H9 (cell line): ENCODE measurements at regions not wholly inside any gene's neighbourhood (a gene's known extent, or its start where the extent isn't known, plus 50 kb on each side); places are given as distances from the start of the nearest gene placed in this dataset.

Experiments
- DNase-seq: peaks from one replicate; pipeline ENCODE4 v3.0.0-alpha.2; 2017
- H2AFZ ChIP-seq: one replicate; pipeline ENCODE4 v1.6.1; 2013; ENCODE audit warnings: mild to moderate bottlenecking, low read length, control low read depth, moderate library complexity
- H2AK5ac ChIP-seq: 2 replicates; pipeline ENCODE4 v1.6.1; 2013; ENCODE audit warnings: low read length, control low read depth, mixed read lengths; ENCODE audit not compliant: insufficient read length
- H2BK120ac ChIP-seq: one replicate; pipeline ENCODE4 v1.6.1; 2013; ENCODE audit warnings: low read depth, mild to moderate bottlenecking, low read length, control low read depth, inconsistent platforms; ENCODE audit not compliant: poor library complexity, severe bottlenecking
- H2BK12ac ChIP-seq: 2 replicates; pipeline ENCODE4 v1.6.1; 2013; ENCODE audit warnings: low read length, control low read depth, mixed read lengths, low read depth; ENCODE audit not compliant: insufficient read length
- H2BK15ac ChIP-seq: 2 replicates; pipeline ENCODE4 v1.6.1; 2013; ENCODE audit warnings: low read depth, low read length, control low read depth
- H2BK20ac ChIP-seq: one replicate; pipeline ENCODE4 v1.6.1; 2013; ENCODE audit warnings: low read depth, mild to moderate bottlenecking, low read length, control low read depth, inconsistent platforms; ENCODE audit not compliant: poor library complexity, severe bottlenecking
- H2BK5ac ChIP-seq: 2 replicates; pipeline ENCODE4 v1.6.1; 2013; ENCODE audit warnings: low read length, control low read depth, mixed read lengths; ENCODE audit not compliant: insufficient read length
- H3K14ac ChIP-seq: 2 replicates; pipeline ENCODE4 v1.6.1; 2013; ENCODE audit warnings: low read length, control low read depth; ENCODE audit not compliant: insufficient read depth
- H3K18ac ChIP-seq: 2 replicates; pipeline ENCODE4 v1.6.1; 2013; ENCODE audit warnings: low read depth, mild to moderate bottlenecking, mixed read lengths, low read length, control low read depth; ENCODE audit not compliant: insufficient read length
- H3K23ac ChIP-seq: 2 replicates; pipeline ENCODE4 v1.6.1; 2013; ENCODE audit warnings: low read length, control low read depth, mixed read lengths, low read depth; ENCODE audit not compliant: insufficient read length
- H3K23me2 ChIP-seq: 2 replicates; pipeline ENCODE4 v1.6.1; 2013; ENCODE audit warnings: low read depth, mild to moderate bottlenecking, mixed read lengths, low read length, control low read depth; ENCODE audit not compliant: insufficient read length, poor library complexity, severe bottlenecking
- H3K27ac ChIP-seq: 2 replicates; pipeline ENCODE4 v1.5.1; 2013; ENCODE audit warnings: low read length, control low read depth, mixed read lengths, low read depth; ENCODE audit not compliant: insufficient read length
- H3K27me3 ChIP-seq: 2 replicates; pipeline ENCODE4 v1.6.1; 2013; ENCODE audit warnings: low read length, control low read depth, inconsistent platforms; ENCODE audit not compliant: insufficient read depth
- H3K4ac ChIP-seq: 2 replicates; pipeline ENCODE4 v1.6.1; 2013; ENCODE audit warnings: low read depth, mild to moderate bottlenecking, control low read depth, inconsistent platforms, low read length, moderate library complexity
- H3K4me1 ChIP-seq: 2 replicates; pipeline ENCODE4 v1.6.1; 2013; ENCODE audit warnings: low read length, control low read depth, inconsistent platforms; ENCODE audit not compliant: insufficient read depth
- H3K4me2 ChIP-seq: 2 replicates; pipeline ENCODE4 v1.6.1; 2013; ENCODE audit warnings: low read length, control low read depth, mixed read lengths; ENCODE audit not compliant: insufficient read length, insufficient read depth
- H3K56ac ChIP-seq: 2 replicates; pipeline ENCODE4 v1.6.1; 2013; ENCODE audit warnings: low read depth, mild to moderate bottlenecking, mixed read lengths, low read length, control low read depth; ENCODE audit not compliant: insufficient read length
- H3K79me1 ChIP-seq: 2 replicates; pipeline ENCODE4 v1.6.1; 2013; ENCODE audit warnings: low read depth, mild to moderate bottlenecking, moderate library complexity, low read length, control low read depth, inconsistent platforms; ENCODE audit not compliant: insufficient read depth, poor library complexity, severe bottlenecking
- H3K79me2 ChIP-seq: 2 replicates; pipeline ENCODE4 v1.6.1; 2013; ENCODE audit warnings: low read length, control low read depth, inconsistent platforms; ENCODE audit not compliant: insufficient read depth
- H3K9ac ChIP-seq: 2 replicates; pipeline ENCODE4 v1.6.1; 2013; ENCODE audit warnings: low read length, control low read depth, mixed read lengths; ENCODE audit not compliant: insufficient read length; ENCODE audit errors: extremely low read depth
- H3K9me3 ChIP-seq: one replicate; pipeline ENCODE4 v1.6.1; 2013; ENCODE audit warnings: low read depth, low read length, inconsistent platforms; ENCODE audit not compliant: control insufficient read depth
- H3T11ph ChIP-seq: one replicate; pipeline ENCODE4 v1.6.1; 2013; ENCODE audit warnings: mild to moderate bottlenecking, low read length, control low read depth, inconsistent platforms
- H4K20me1 ChIP-seq: one replicate; pipeline ENCODE4 v1.6.1; 2013; ENCODE audit not compliant: control insufficient read depth, insufficient read length, insufficient read depth
- H4K5ac ChIP-seq: 2 replicates; pipeline ENCODE4 v1.6.1; 2013; ENCODE audit warnings: low read depth, mild to moderate bottlenecking, mixed read lengths, low read length, control low read depth; ENCODE audit not compliant: insufficient read length
- H4K8ac ChIP-seq: replicated peaks from 2 replicates; pipeline ENCODE4 v1.6.1; 2013; ENCODE audit warnings: low read length, control low read depth, mixed read lengths, low read depth; ENCODE audit not compliant: insufficient read length
- H4K91ac ChIP-seq: 2 replicates; pipeline ENCODE4 v1.6.1; 2013; ENCODE audit warnings: low read depth, mild to moderate bottlenecking, moderate library complexity, mixed read lengths, low read length, control low read depth; ENCODE audit not compliant: insufficient read length
- H3K27ac Mint-ChIP-seq, 3 experiments: 2 replicates in 2 of 3; 3 replicates in 1 of 3; pipeline ENCODE4 v1.8.0; 2020 to 2021; ENCODE audit warnings: mixed read lengths in 3 of 3, mild to moderate bottlenecking in 1 of 3, moderate library complexity in 1 of 3
- H3K27me3 Mint-ChIP-seq: 2 replicates; pipeline ENCODE4 v1.8.0; 2021; ENCODE audit warnings: low read depth, mild to moderate bottlenecking, moderate library complexity, mixed read lengths
- H3K36me3 Mint-ChIP-seq, 3 experiments: 2 replicates in 2 of 3; 3 replicates in 1 of 3; pipeline ENCODE4 v1.8.0; 2020 to 2021; ENCODE audit warnings: low read depth in 3 of 3, mixed read lengths in 3 of 3; ENCODE audit not compliant: insufficient read depth in 1 of 3
- H3K4me1 Mint-ChIP-seq, 2 experiments: 2 replicates each; pipeline ENCODE4 v1.8.0; 2020; ENCODE audit warnings: mixed read lengths in 2 of 2
- H3K4me3 Mint-ChIP-seq, 2 experiments: 2 replicates in 1 of 2; 3 replicates in 1 of 2; pipeline ENCODE4 v1.8.0; 2020 to 2021; ENCODE audit warnings: mild to moderate bottlenecking in 2 of 2, mixed read lengths in 2 of 2, moderate library complexity in 1 of 2
- H3K9me3 Mint-ChIP-seq, 2 experiments: 2 replicates in 1 of 2; 3 replicates in 1 of 2; pipeline ENCODE4 v1.8.0; 2020; ENCODE audit warnings: mild to moderate bottlenecking in 2 of 2, mixed read lengths in 2 of 2, moderate library complexity in 1 of 2
- CTCF ChIP-seq: fragments of 200-600 bp; sonication (generic); conservative IDR thresholded peaks from 3 replicates; pipeline ENCODE4 v1.8.0; 2021; ENCODE audit warnings: antibody characterized with exemption, mild to moderate bottlenecking
- WGBS: extraction: QIAGEN DNeasy Blood & Tissue Kit; methylation state at CpG from one replicate; pipeline ENCODE4 v1.1.7; 2013; ENCODE audit warnings: missing lambda C conversion rate, low lambda C conversion rate, mixed read lengths; ENCODE audit not compliant: insufficient read length; ENCODE audit errors: extremely low coverage; 5-methylcytosine and 5-hydroxymethylcytosine counted together

GRCh38 chr21:28826021-28826420, 166.7 kb downstream of the LTN1 start:
- no peak overlapping the region for H2AK5ac ChIP-seq
- no peak overlapping the region for H2BK5ac ChIP-seq
- no peak overlapping the region for H3K27ac Mint-ChIP-seq
- no peaks in the 10 kb centered on the region for H3K79me1 ChIP-seq
- no peaks in the 10 kb centered on the region for H3K23me2 ChIP-seq
- no peak overlapping the region for H3K4me3 Mint-ChIP-seq
- no peaks in the 10 kb centered on the region for H3K36me3 Mint-ChIP-seq
- no peak overlapping the region for H2BK20ac ChIP-seq
- no peaks in the 10 kb centered on the region for H3K27me3 Mint-ChIP-seq
- no peak overlapping the region for H3K4me2 ChIP-seq
- H2BK12ac ChIP-seq: no peak overlapping the region
- no peaks in the 10 kb centered on the region for H3K4me1 Mint-ChIP-seq
- H3K27ac ChIP-seq: no peak overlapping the region
- no peaks in the 10 kb centered on the region for H3K27me3 ChIP-seq
- no peak for DNase-seq
- no peak overlapping the region for H2BK120ac ChIP-seq
- H3K79me2 ChIP-seq: no peaks in the 10 kb centered on the region
- H3T11ph ChIP-seq: no peak overlapping the region
- H4K20me1 ChIP-seq: no peaks in the 10 kb centered on the region
- no peaks in the 10 kb centered on the region for H3K9me3 Mint-ChIP-seq
- H3K9me3 ChIP-seq: no peaks in the 10 kb centered on the region
- H3K18ac ChIP-seq: no peak overlapping the region
- no peaks in the 10 kb centered on the region for H3K4me1 ChIP-seq
- no peak for TF ChIP-seq CTCF
- no peak overlapping the region for H3K23ac ChIP-seq
- H4K8ac ChIP-seq: no peak overlapping the region
- no peak overlapping the region for H3K4ac ChIP-seq
- no peak overlapping the region for H2BK15ac ChIP-seq
- no peak overlapping the region for H2AFZ ChIP-seq
- no peak overlapping the region for H3K56ac ChIP-seq
- H3K9ac ChIP-seq: no peak overlapping the region
- WGBS: no CpG with 5 or more reads among the region's 2 CpGs
- no peak overlapping the region for H3K14ac ChIP-seq
- no peak overlapping the region for H4K5ac ChIP-seq
- H4K91ac ChIP-seq: no peak overlapping the region
